Spleen (tissue), 11 donors: ENCODE measurements at regions not wholly inside any gene's neighbourhood (a gene's known extent, or its start where the extent isn't known, plus 50 kb on each side); places are given as distances from the start of the nearest gene placed in this dataset.

Experiments used
- DNase-seq: peaks from one replicate; pipeline ENCODE4 v3.0.0-alpha.2; 2020
- H3K27ac ChIP-seq, 8 donors: fragments of 200-600 bp; sonication (generic) in 7 of 8; 1 replicate in 4 of 8; 2 replicates in 4 of 8; pipeline versions ENCODE4 v1.5.0 to v1.8.0; 2016 to 2021; ENCODE audit warnings: inconsistent platforms in 4 of 8, mild to moderate bottlenecking in 4 of 8, moderate library complexity in 1 of 8
- H3K27me3 ChIP-seq, 7 donors: fragments of 200-600 bp; sonication (generic) in 6 of 7; replicated peaks in 1 of 7; 1 replicate in 4 of 7; 2 replicates in 3 of 7; pipeline versions ENCODE4 v1.5.0 to v1.8.0; 2016 to 2021; ENCODE audit warnings: inconsistent platforms in 3 of 7, mild to moderate bottlenecking in 1 of 7
- H3K36me3 ChIP-seq, 6 donors: fragments of 200-600 bp; sonication (generic) in 5 of 6; 1 replicate in 4 of 6; 2 replicates in 2 of 6; pipeline versions ENCODE4 v1.5.0 to v1.8.0; 2016 to 2021; ENCODE audit warnings: inconsistent platforms in 2 of 6
- H3K4me1 ChIP-seq, 6 donors: fragments of 200-600 bp; sonication (generic) in 5 of 6; 1 replicate in 3 of 6; 2 replicates in 3 of 6; pipeline versions ENCODE4 v1.5.0 to v1.8.0; 2016 to 2021; ENCODE audit warnings: inconsistent platforms in 3 of 6
- H3K4me3 ChIP-seq, 8 donors: fragments of 200-600 bp; sonication (generic) in 7 of 8; 1 replicate in 4 of 8; 2 replicates in 4 of 8; pipeline versions ENCODE4 v1.5.0 to v1.8.0; 2016 to 2021; ENCODE audit warnings: inconsistent platforms in 4 of 8, mild to moderate bottlenecking in 4 of 8, moderate library complexity in 2 of 8
- H3K9me3 ChIP-seq, 8 donors: fragments of 200-600 bp; sonication (generic) in 7 of 8; 1 replicate in 4 of 8; 2 replicates in 4 of 8; pipeline versions ENCODE4 v1.5.0 to v1.8.0; 2016 to 2021; ENCODE audit warnings: inconsistent platforms in 4 of 8
- CTCF ChIP-seq, 11 experiments: fragments of 200-600 bp in 7 of 11; fragments of 450-650 bp in 4 of 11; sonication (generic) in 4 of 11; IDR thresholded peaks in 8 of 11; conservative IDR thresholded peaks in 3 of 11; 1 replicate in 7 of 11; 2 replicates in 4 of 11; pipeline versions ENCODE4 v1.4.0 to v1.8.0; 2016 to 2021; ENCODE audit warnings: antibody characterized with exemption in 11 of 11, inconsistent platforms in 4 of 11, mild to moderate bottlenecking in 1 of 11
- POLR2A ChIP-seq, 3 donors: fragments of 450-650 bp; IDR thresholded peaks; one replicate each; pipeline ENCODE4 v1.5.1; 2017; ENCODE audit warnings: antibody characterized with exemption in 3 of 3, mild to moderate bottlenecking in 1 of 3
- POLR2AphosphoS5 ChIP-seq, 3 donors: sonication (generic); formaldehyde crosslinking; IDR thresholded peaks; one replicate each; pipeline ENCODE4 v1.5.1; 2017; ENCODE audit warnings: antibody characterized with exemption in 3 of 3
- WGBS, 5 donors: extraction: QIAGEN DNeasy Blood & Tissue Kit in 3 of 5; methylation state at CpG; one replicate each; pipeline versions ENCODE4 v1.1.5 to v1.1.7; 2013 to 2018; 5-methylcytosine and 5-hydroxymethylcytosine counted together
- intact Hi-C: fragments of 100-400 bp; cut with DNase I; formaldehyde crosslinking; loops from one replicate; pipeline ENCODE4 v1.15.0; 2023; ENCODE audit warnings: low total_unique reads
- donor health status: healthy with polysubstance abuse.
- donor health status: DM: no; HTN: no; CAD: no; lungs with moderate emphysema.
- donor health status: DM: no; HTN: no; CAD: no.
- donor health status: Bipolar disorder and iron deficiency.
- donor health status: healthy.
- donor health status: DM: no; HTN: no; CAD: no.
- donor health status: DM: yes; HTN: yes; CAD: no.

- Histone ChIP-seq H3K36me3 (no peaks in the 10 kb centered on the region), H3K4me3 (no peak overlapping the region), H3K4me1 (no peaks in the 10 kb centered on the region), H3K27me3 (no peaks in the 10 kb centered on the region), H3K9me3 (no peaks in the 10 kb centered on the region), H3K27ac (no peak overlapping the region)
- intact Hi-C loops: no loop called here
- no peak for TF ChIP-seq POLR2AphosphoS5 (IDR thresholded peaks at IDR 0.05)
- TF ChIP-seq CTCF (IDR thresholded peaks at IDR 0.05 in 8 of 11, conservative IDR thresholded peaks at IDR 0.05 in 3 of 11): no peak
- TF ChIP-seq POLR2A (IDR thresholded peaks at IDR 0.05): no peak
- WGBS, 5 donors: 80 to 93% (median 86%) methylated on average over 2 of the region's 2 CpGs
- no peak for DNase-seq
Observed at GRCh38 chr10:81405399-81405798, 469.6 kb upstream of the NRG3 start.

GRCh38 chr10:81414038-81414437 is 461.0 kb upstream of the NRG3 start:
- 3 to 18% (median 12%) methylated on average over 1 of the region's 1 CpG for WGBS, 5 donors
- H3K4me1 ChIP-seq: no peaks in the 10 kb centered on the region
- H3K36me3 ChIP-seq: no peaks in the 10 kb centered on the region
- H3K4me3 ChIP-seq: no peak overlapping the region
- no peaks in the 10 kb centered on the region for H3K27me3 ChIP-seq
- no peak for DNase-seq
- H3K9me3 ChIP-seq: peaks cover 0 to 7% (median 0%) of the 10 kb centered on the region in 8 donors
- no peak overlapping the region for H3K27ac ChIP-seq
- TF ChIP-seq POLR2A (IDR thresholded peaks at IDR 0.05) (no peak), CTCF (IDR thresholded peaks at IDR 0.05 in 8 of 11, conservative IDR thresholded peaks at IDR 0.05 in 3 of 11) (no peak), POLR2AphosphoS5 (IDR thresholded peaks at IDR 0.05) (no peak)
- intact Hi-C loops: no loop called here

GRCh38 chr10:81426722-81427121 is 448.3 kb upstream of the NRG3 start:
- intact Hi-C loops: no loop called here
- Histone ChIP-seq H3K4me3 (no peak overlapping the region), H3K36me3 (no peaks in the 10 kb centered on the region), H3K27me3 (no peaks in the 10 kb centered on the region), H3K9me3 (no peaks in the 10 kb centered on the region), H3K27ac (no peak overlapping the region), H3K4me1 (no peaks in the 10 kb centered on the region)
- no peak for DNase-seq
- TF ChIP-seq CTCF (IDR thresholded peaks at IDR 0.05 in 8 of 11, conservative IDR thresholded peaks at IDR 0.05 in 3 of 11): no peak
- TF ChIP-seq POLR2A (IDR thresholded peaks at IDR 0.05): no peak

- intact Hi-C loops: no loop called here
- WGBS, 5 donors: 50 to 74% (median 61%) methylated on average over 2 of the region's 2 CpGs
- H3K4me1 ChIP-seq: no peaks in the 10 kb centered on the region
- H3K27me3 ChIP-seq: no peaks in the 10 kb centered on the region
- H3K4me3 ChIP-seq: no peak overlapping the region
- H3K36me3 ChIP-seq: no peaks in the 10 kb centered on the region
- TF ChIP-seq POLR2AphosphoS5 (IDR thresholded peaks at IDR 0.05) (no peak), POLR2A (IDR thresholded peaks at IDR 0.05) (no peak), CTCF (IDR thresholded peaks at IDR 0.05 in 8 of 11, conservative IDR thresholded peaks at IDR 0.05 in 3 of 11) (no peak)
- H3K9me3 ChIP-seq: no peaks in the 10 kb centered on the region
- H3K27ac ChIP-seq: no peak overlapping the region
- DNase-seq: no peak
Observed at GRCh38 chr10:81428456-81429134, 446.4 kb upstream of the NRG3 start.
